Colonic mucosa (tissue), 4 donors: ENCODE measurements at regions not wholly inside any gene's neighbourhood (a gene's known extent, or its start where the extent isn't known, plus 50 kb on each side); places are given as distances from the start of the nearest gene placed in this dataset.

Experiments used
- DNase-seq: peaks from one replicate; pipeline ENCODE4 v3.0.0-alpha.2; 2020
- H3K27ac ChIP-seq: fragments of 200-600 bp; one replicate; pipeline ENCODE4 v1.8.0; 2021
- H3K27me3 ChIP-seq: fragments of 200-600 bp; one replicate; pipeline ENCODE4 v1.8.0; 2021
- H3K36me3 ChIP-seq: fragments of 200-600 bp; one replicate; pipeline ENCODE4 v1.8.0; 2021
- H3K4me1 ChIP-seq: fragments of 200-600 bp; one replicate; pipeline ENCODE4 v1.8.0; 2021; ENCODE audit warnings: mild to moderate bottlenecking
- H3K4me3 ChIP-seq: fragments of 200-600 bp; one replicate; pipeline ENCODE4 v1.8.0; 2021
- H3K9ac ChIP-seq, 2 donors: one replicate each; pipeline ENCODE4 v1.7.0; 2013; ENCODE audit warnings: control low read depth in 2 of 2, low read depth in 2 of 2, low read length in 2 of 2
- H3K9me3 ChIP-seq: fragments of 200-600 bp; one replicate; pipeline ENCODE4 v1.8.0; 2021
- intact Hi-C: fragments of 100-400 bp; cut with DNase I; formaldehyde crosslinking; loops from one replicate; pipeline ENCODE4 v1.14.1; 2022
- TF ChIP-seq, protein P1 (sequence below): fragments of 200-600 bp; IDR thresholded peaks from one replicate; pipeline ENCODE4 v1.8.0; 2022; ENCODE audit warnings: antibody characterized with exemption, mild to moderate bottlenecking
- donor health status: healthy.
- donor health status: DM: no; HTN: no; CAD: no.
- donor health status: DM: no; HTN: no; CAD: no.

DNA sequence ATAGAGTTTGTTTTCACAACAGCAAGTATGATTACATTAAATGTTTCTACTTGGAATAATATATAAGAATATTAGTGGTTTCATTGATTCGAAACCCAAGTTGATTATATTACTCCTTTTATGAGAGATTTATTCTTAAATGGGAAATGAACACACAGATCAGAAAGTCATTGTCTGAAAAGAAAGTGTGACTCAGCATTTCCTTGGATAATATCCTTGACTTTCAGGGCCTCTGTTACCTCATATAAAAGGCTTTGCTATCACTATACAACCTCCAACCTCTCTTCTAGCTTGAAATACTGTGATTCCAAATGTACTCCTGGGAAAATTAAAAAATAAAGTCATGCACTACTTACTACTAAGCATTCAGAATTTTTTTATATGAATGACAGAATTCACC, 295.3 kb upstream of the LYPLAL1 start:
- H3K4me1 ChIP-seq, result no peaks in the 10 kb centered on the region
- intact Hi-C loops, result no loop called here

GRCh38 chr1:218880484-218881060, 293.1 kb upstream of the LYPLAL1 start:
- no peaks in the 10 kb centered on the region for H3K9me3 ChIP-seq
- no peaks in the 10 kb centered on the region for H3K36me3 ChIP-seq
- H3K27ac ChIP-seq, result no peak overlapping the region
- H3K27me3 ChIP-seq, result no peaks in the 10 kb centered on the region
- H3K4me3 ChIP-seq, result no peak overlapping the region
- no peak for DNase-seq
- intact Hi-C loops, result no loop called here
- TF ChIP-seq, protein P1, sequence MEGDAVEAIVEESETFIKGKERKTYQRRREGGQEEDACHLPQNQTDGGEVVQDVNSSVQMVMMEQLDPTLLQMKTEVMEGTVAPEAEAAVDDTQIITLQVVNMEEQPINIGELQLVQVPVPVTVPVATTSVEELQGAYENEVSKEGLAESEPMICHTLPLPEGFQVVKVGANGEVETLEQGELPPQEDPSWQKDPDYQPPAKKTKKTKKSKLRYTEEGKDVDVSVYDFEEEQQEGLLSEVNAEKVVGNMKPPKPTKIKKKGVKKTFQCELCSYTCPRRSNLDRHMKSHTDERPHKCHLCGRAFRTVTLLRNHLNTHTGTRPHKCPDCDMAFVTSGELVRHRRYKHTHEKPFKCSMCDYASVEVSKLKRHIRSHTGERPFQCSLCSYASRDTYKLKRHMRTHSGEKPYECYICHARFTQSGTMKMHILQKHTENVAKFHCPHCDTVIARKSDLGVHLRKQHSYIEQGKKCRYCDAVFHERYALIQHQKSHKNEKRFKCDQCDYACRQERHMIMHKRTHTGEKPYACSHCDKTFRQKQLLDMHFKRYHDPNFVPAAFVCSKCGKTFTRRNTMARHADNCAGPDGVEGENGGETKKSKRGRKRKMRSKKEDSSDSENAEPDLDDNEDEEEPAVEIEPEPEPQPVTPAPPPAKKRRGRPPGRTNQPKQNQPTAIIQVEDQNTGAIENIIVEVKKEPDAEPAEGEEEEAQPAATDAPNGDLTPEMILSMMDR, result no peak
- H3K4me1 ChIP-seq, result no peaks in the 10 kb centered on the region
- no peak overlapping the region for H3K9ac ChIP-seq

More for the DNA sequence above, 295.3 kb upstream of the LYPLAL1 start:
- Histone ChIP-seq H3K9ac (no peak overlapping the region), H3K27ac (no peak overlapping the region), H3K36me3 (no peaks in the 10 kb centered on the region), H3K9me3 (no peaks in the 10 kb centered on the region), H3K4me3 (no peak overlapping the region), H3K27me3 (no peaks in the 10 kb centered on the region)
- TF ChIP-seq, protein P1, result no peak
- no peak for DNase-seq

GRCh38 chr1:218882454-218882853, 291.2 kb upstream of the LYPLAL1 start:
- TF ChIP-seq, protein P1, result no peak
- no peak overlapping the region for H3K4me3 ChIP-seq
- H3K27me3 ChIP-seq, result no peaks in the 10 kb centered on the region
- H3K36me3 ChIP-seq, result no peaks in the 10 kb centered on the region
- H3K9me3 ChIP-seq, result no peaks in the 10 kb centered on the region
- no peak overlapping the region for H3K9ac ChIP-seq
- no peaks in the 10 kb centered on the region for H3K4me1 ChIP-seq
- intact Hi-C loops, result no loop called here
- DNase-seq, result no peak
- no peak overlapping the region for H3K27ac ChIP-seq

DNA sequence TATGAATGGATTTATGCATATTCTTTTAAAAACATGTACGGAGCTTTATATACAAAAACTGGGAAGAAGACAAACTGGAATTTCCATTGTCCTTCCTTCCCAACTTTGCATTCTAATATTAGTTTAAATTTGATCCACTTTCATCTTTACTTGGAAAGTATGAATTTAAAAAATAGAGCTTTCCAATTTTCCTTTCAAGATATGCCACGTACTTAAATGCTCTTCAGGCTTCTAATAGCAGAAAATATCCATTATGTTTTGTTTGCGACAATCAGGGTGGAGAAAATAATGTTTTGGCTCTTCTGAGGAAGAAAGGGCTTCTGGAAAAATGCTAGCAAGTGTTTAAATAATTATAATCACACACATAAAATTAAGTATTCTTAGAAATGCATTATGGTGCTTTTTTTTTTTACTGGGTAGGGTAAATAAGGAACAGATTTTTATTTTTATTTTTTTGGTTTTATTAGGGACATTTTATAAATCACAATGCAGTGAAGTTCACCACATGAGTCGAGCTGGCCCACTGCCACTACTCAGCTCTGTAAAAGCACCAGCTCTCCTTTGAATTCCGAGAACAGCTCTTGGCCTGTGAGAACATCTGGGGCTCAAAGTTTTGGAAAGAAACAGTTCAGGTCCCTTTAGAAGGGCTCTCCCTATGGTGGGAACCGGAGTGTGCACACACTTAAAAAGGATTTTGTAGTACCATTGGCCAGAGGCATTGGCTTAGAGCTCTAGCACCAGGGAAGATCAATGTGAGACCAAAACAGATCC, 287.4 kb upstream of the LYPLAL1 start:
- Histone ChIP-seq H3K27me3 (no peaks in the 10 kb centered on the region), H3K4me3 (no peak overlapping the region), H3K4me1 (no peaks in the 10 kb centered on the region), H3K36me3 (no peaks in the 10 kb centered on the region), H3K9ac (no peak overlapping the region), H3K27ac (no peak overlapping the region), H3K9me3 (no peaks in the 10 kb centered on the region)
- intact Hi-C loops, result no loop called here
- TF ChIP-seq, protein P1, result no peak
- no peak for DNase-seq

DNA sequence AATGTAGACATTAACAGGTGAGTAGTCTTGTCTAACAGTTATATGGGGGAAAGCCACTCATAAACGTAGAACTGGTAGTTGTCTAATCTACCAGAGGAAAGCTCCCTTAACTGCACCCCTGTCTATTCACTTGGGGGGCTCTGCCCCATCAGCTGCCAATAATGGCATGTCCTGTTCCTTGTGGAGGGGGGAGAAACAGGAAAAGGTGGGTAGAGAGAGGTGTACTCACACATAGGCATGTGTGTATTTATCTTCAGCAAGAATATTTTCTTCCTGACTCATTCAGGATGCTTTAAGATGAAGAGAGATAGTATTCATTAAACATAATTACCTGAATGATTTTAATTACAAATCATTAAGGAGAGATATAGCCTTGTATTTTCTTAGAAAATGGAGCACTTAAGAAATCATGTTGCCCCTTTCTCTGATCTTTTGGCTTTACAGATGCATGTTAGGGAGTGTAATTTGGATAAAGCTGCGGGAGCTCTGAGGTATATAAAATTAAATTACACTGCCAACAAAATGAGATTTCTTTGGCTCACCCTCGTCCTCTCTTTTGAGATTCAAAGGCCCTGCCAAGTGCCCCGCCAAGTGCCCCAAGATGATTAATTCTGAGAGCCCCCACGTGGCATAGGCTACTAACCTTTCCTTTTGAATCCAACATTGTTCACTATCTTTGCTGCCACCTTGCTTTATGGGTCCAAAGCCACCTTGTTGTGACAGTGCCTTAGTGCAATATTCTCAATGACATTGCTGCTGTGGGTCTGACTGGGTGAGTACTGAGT, 286.3 kb upstream of the LYPLAL1 start:
- intact Hi-C loops, result no loop called here
- H3K9ac ChIP-seq, result no peak overlapping the region
- no peak overlapping the region for H3K4me3 ChIP-seq
- DNase-seq, result no peak
- no peaks in the 10 kb centered on the region for H3K36me3 ChIP-seq
- H3K9me3 ChIP-seq, result no peaks in the 10 kb centered on the region
- no peak overlapping the region for H3K27ac ChIP-seq
- no peaks in the 10 kb centered on the region for H3K27me3 ChIP-seq
- no peaks in the 10 kb centered on the region for H3K4me1 ChIP-seq
- TF ChIP-seq, protein P1, result no peak
